ENCODE measurements at regions not wholly inside any gene's neighbourhood (a gene's known extent, or its start where the extent isn't known, plus 50 kb on each side); places are given as distances from the start of the nearest gene placed in this dataset.
"Not testable (repeated sequence)": the region's sequence is repeated elsewhere in the genome, so short reads cannot be mapped to it uniquely, and the experiment has no call there.

- H3K9me3 ChIP-seq (ENCODE audit: insufficient read depth, low read length, severe bottlenecking): no peaks in the 10 kb centered on the region
- ATAC-seq (ENCODE audit: insufficient read depth, low read depth) (no peak), DNase-seq (no peak)
- H3K27me3 ChIP-seq (ENCODE audit: insufficient read depth, low read length, poor library complexity): no peaks in the 10 kb centered on the region
- H2AFZ ChIP-seq (ENCODE audit: low read depth, low read length): no peak overlapping the region
- no peaks in the 10 kb centered on the region for H3K36me3 ChIP-seq (ENCODE audit: insufficient read depth, low read length)
- no peak overlapping the region for H3K4me2 ChIP-seq (ENCODE audit: insufficient read depth, low read length)
- H3K9ac ChIP-seq (ENCODE audit: low read depth, low read length): no peak overlapping the region
- no peaks in the 10 kb centered on the region for H3K4me1 ChIP-seq (ENCODE audit: insufficient read depth, low read length)
- no peak overlapping the region for H3K27ac ChIP-seq (ENCODE audit: low read length)
- no peak overlapping the region for H3K4me3 ChIP-seq (ENCODE audit: low read depth in 1 of 2, low read length in 2 of 2)
- TF ChIP-seq CTCF (IDR thresholded peaks at IDR 0.05; ENCODE audit: borderline replicate concordance, extremely low read depth, low read length, poor library complexity, severe bottlenecking): no peak
- TF ChIP-seq EZH2 (IDR thresholded peaks at IDR 0.05; ENCODE audit: borderline replicate concordance, low read depth, low read length, severe bottlenecking): no peak
- no peaks in the 10 kb centered on the region for H4K20me1 ChIP-seq (ENCODE audit: insufficient read depth, low read length)
- H3K79me2 ChIP-seq (ENCODE audit: insufficient read depth, low read length): no peaks in the 10 kb centered on the region
Observed at GRCh38 chr2:226540204-226540994, 259.2 kb downstream of the IRS1 start.

- Histone ChIP-seq H2AFZ (ENCODE audit: low read depth, low read length) (no peak overlapping the region), H3K4me1 (ENCODE audit: insufficient read depth, low read length) (no peaks in the 10 kb centered on the region), H3K9me3 (ENCODE audit: insufficient read depth, low read length, severe bottlenecking) (no peaks in the 10 kb centered on the region), H3K9ac (ENCODE audit: low read depth, low read length) (no peak overlapping the region), H3K27ac (ENCODE audit: low read length) (no peak overlapping the region), H4K20me1 (ENCODE audit: insufficient read depth, low read length) (no peaks in the 10 kb centered on the region), H3K79me2 (ENCODE audit: insufficient read depth, low read length) (no peaks in the 10 kb centered on the region), H3K4me3 (ENCODE audit: low read depth in 1 of 2, low read length in 2 of 2) (no peak overlapping the region), H3K27me3 (ENCODE audit: insufficient read depth, low read length, poor library complexity) (no peaks in the 10 kb centered on the region), H3K4me2 (ENCODE audit: insufficient read depth, low read length) (no peak overlapping the region), H3K36me3 (ENCODE audit: insufficient read depth, low read length) (no peaks in the 10 kb centered on the region)
- TF ChIP-seq CTCF (IDR thresholded peaks at IDR 0.05; ENCODE audit: borderline replicate concordance, extremely low read depth, low read length, poor library complexity, severe bottlenecking) (no peak), EZH2 (IDR thresholded peaks at IDR 0.05; ENCODE audit: borderline replicate concordance, low read depth, low read length, severe bottlenecking) (no peak)
- ATAC-seq (ENCODE audit: insufficient read depth, low read depth) (no peak), DNase-seq (no peak)
Observed at GRCh38 chr2:226536410-226536809, 263.2 kb downstream of the IRS1 start.

GRCh38 chr2:226532976-226533375, 266.6 kb downstream of the IRS1 start:
- not testable (repeated sequence) for H3K27ac ChIP-seq (ENCODE audit: low read length); ATAC-seq (ENCODE audit: insufficient read depth, low read depth); H3K4me1 ChIP-seq (ENCODE audit: insufficient read depth, low read length); DNase-seq; H3K9ac ChIP-seq (ENCODE audit: low read depth, low read length); H2AFZ ChIP-seq (ENCODE audit: low read depth, low read length); H3K79me2 ChIP-seq (ENCODE audit: insufficient read depth, low read length); H3K36me3 ChIP-seq (ENCODE audit: insufficient read depth, low read length); H4K20me1 ChIP-seq (ENCODE audit: insufficient read depth, low read length); H3K27me3 ChIP-seq (ENCODE audit: insufficient read depth, low read length, poor library complexity); H3K9me3 ChIP-seq (ENCODE audit: insufficient read depth, low read length, severe bottlenecking); H3K4me2 ChIP-seq (ENCODE audit: insufficient read depth, low read length); H3K4me3 ChIP-seq (ENCODE audit: low read depth in 1 of 2, low read length in 2 of 2)

- no peak overlapping the region for H3K9ac ChIP-seq (ENCODE audit: low read depth, low read length)
- no peaks in the 10 kb centered on the region for H4K20me1 ChIP-seq (ENCODE audit: insufficient read depth, low read length)
- no peak for ATAC-seq (ENCODE audit: insufficient read depth, low read depth)
- DNase-seq: no peak
- TF ChIP-seq CTCF (IDR thresholded peaks at IDR 0.05; ENCODE audit: borderline replicate concordance, extremely low read depth, low read length, poor library complexity, severe bottlenecking) (no peak), EZH2 (IDR thresholded peaks at IDR 0.05; ENCODE audit: borderline replicate concordance, low read depth, low read length, severe bottlenecking) (no peak)
- H3K36me3 ChIP-seq (ENCODE audit: insufficient read depth, low read length): no peaks in the 10 kb centered on the region
- H3K9me3 ChIP-seq (ENCODE audit: insufficient read depth, low read length, severe bottlenecking): no peaks in the 10 kb centered on the region
- H3K27ac ChIP-seq (ENCODE audit: low read length): no peak overlapping the region
- H3K27me3 ChIP-seq (ENCODE audit: insufficient read depth, low read length, poor library complexity): no peaks in the 10 kb centered on the region
- H3K79me2 ChIP-seq (ENCODE audit: insufficient read depth, low read length): no peaks in the 10 kb centered on the region
- H3K4me2 ChIP-seq (ENCODE audit: insufficient read depth, low read length): no peak overlapping the region
- no peak overlapping the region for H3K4me3 ChIP-seq (ENCODE audit: low read depth in 1 of 2, low read length in 2 of 2)
- H2AFZ ChIP-seq (ENCODE audit: low read depth, low read length): no peak overlapping the region
- no peaks in the 10 kb centered on the region for H3K4me1 ChIP-seq (ENCODE audit: insufficient read depth, low read length)
Observed at GRCh38 chr2:226531061-226531810, 268.4 kb downstream of the IRS1 start.
